GM21529 (cell line): ENCODE measurements at regions not wholly inside any gene's neighbourhood (a gene's known extent, or its start where the extent isn't known, plus 50 kb on each side); places are given as distances from the start of the nearest gene placed in this dataset.
"Not testable (repeated sequence)": the region's sequence is repeated elsewhere in the genome, so short reads cannot be mapped to it uniquely, and the experiment has no call there.

Experiments used
- ATAC-seq: cut with Tn5 transposase; IDR thresholded peaks from one replicate; pipeline ENCODE4 v1.9.1; 2021; ENCODE audit not compliant: unreplicated experiment

DNA sequence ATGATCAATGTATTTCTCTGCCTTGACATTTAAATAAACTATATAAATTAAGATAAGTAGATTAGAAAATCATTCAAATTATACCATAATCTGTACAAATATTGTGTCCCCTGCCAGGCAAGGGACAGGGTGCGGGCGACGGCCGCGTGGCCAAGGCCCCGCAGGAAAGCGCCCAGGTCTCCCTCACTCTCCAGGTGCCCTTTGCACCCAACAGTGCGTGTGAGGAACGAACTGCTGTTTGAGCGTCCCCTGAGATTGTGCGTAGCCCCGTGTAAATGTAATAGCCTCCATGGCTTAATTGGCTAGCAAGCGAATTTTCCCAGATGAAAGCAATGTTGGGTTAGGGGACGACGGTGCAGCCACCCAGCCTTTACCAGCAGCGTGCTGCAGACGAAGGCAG lies 161.4 kb downstream of the SYT15 start:
- not testable (repeated sequence) for ATAC-seq

DNA sequence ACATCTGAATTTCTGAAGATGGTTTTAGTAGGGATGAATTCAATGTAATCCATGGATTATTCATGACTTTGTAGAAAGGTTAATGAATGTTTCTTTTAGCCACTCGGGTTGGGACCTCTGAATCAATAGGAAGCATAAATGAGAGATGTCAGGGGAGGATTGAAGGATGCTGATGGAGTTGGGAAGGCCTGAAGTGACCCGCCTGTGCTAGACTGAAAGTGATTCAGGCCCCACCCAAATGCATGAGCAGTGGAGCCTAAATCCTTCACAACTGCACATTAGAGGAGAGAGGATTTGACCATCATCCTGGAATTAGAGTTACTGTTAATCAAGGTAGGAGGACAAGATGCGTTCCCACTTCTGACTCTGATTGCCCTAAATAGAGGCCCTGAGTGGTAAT lies 162.2 kb upstream of the PTPN20 start:
- not testable (repeated sequence) for ATAC-seq

DNA sequence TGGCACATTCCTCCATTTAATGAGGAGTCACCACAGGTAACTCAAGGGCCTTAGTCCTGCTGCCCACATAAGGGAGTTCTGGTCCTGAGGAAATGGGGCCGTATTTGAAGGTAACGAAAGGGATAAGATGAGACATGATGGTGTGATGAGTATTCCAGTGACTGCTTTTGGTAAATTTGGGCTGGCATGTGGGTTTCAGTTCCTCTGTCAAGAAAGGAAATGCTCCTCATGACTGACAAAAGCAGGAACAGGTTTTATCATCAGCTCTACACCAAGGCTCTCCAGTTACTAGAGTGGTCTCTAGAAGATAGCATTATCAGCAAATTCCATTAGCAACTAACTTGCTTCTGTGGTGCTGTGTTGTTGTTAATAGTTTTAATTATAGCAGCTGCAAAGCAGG lies 161.8 kb upstream of the PTPN20 start:
- not testable (repeated sequence) for ATAC-seq

DNA sequence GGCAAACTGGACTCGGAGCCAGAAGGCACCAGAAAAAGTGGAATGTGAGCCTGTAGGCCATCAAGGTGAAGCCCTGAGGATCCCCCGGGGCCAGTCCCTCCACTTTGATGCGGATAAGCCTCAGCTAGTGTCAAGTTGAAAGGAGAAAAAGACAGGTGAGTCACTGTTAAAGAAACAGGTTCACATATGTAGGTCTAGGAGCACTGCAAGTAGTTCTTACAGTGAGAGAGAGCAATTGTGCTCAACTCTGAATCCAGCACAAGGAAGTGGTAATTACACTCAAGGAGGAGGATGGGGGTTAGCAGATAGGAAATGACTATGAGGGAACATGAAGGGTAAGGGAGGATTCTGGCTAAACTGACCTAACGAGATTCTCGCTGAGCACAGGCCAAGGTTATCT lies 157.5 kb upstream of the PTPN20 start:
- ATAC-seq, result not testable (repeated sequence)

DNA sequence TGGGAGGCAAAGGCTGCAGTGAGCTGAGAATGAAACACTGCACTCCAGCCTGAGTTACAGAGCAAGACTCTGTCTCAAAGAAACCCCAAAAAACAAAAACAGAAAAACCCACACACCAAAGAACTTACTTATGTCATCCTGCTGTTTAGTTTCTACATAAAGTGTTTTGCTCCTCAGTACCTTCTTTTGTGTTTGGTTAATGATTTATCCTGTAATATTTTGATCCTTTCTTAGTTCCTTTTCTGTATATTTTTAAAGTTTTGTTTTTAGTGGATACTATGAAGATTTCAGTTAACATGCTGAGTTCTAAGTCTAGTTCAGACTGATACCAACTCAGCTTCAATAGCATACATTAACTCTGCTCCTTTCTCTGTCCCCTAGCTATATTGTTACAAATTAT lies 149.8 kb upstream of the PTPN20 start:
- ATAC-seq, result peak; percentile 94

DNA sequence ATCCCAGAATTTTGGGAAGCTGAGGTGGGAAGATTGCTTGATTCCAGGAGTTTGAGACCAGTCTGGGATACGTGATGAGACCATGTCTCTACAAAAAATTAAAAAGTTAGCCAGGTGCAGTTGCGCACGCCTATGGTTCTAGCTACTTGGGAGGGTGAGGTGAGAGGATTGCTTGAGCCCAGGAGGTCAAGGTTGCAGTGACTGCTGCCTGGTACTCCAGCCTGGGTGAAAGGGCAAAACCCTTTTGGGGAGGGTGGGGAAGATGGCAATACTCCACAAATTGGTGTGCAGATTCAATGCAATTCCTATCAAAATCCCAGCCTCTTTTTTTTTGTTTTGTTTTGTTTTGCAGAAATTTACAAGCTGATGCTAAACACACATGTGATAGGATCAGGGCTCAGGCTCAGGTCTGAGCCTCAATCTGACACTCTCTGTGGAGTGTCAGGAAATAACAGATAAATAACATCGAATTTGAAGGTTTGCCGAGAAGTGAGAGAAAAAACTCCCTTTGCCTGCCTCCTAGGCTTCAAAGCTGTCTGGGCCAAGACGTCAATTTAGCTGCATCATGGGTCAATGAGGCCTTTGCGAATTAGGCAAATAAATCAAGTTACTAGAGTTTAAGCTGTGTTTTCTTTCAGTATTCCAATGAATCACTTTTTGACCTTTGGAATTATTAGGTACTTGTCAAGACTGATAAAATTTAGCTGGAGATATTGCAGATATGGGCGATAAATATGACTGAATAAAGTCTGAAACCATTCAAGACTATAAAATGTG lies 142.5 kb upstream of the PTPN20 start:
- ATAC-seq, result not testable (repeated sequence)

DNA sequence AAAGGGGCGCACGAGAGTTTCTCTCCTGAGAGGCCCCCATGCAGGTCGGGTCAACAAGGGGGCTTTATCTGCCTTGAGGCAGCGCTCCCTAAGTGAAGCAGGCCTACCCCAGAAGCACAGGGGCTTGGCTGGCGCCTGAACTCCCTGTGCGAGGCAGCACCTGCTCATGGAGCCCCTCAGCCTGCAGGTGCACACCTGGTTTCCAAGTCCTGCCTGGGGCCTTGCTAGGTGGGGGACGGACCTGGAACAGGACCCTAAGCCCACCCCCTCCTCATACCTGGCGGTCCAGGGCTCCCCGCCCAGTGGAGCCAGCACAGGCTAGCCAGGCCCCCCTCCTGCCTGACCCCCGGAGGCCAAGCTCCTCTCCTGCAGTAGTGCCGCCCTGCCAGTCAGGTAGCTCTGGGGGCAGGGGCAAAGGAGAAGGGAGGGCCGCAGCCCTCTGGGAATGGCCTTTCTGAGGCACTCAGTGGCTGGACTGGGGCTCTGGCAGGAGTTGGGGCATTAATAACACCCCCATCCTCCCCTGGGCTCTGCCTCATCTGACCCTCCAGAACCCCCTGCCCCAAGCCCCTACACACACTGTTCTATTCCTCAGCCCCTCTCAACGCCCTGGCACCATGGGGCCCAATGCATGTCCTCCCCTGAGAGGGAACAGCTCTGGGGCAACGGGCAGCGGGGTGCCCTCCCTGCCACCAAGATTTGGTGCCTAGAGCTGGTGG lies 137.9 kb upstream of the PTPN20 start:
- ATAC-seq, result not testable (repeated sequence)

DNA sequence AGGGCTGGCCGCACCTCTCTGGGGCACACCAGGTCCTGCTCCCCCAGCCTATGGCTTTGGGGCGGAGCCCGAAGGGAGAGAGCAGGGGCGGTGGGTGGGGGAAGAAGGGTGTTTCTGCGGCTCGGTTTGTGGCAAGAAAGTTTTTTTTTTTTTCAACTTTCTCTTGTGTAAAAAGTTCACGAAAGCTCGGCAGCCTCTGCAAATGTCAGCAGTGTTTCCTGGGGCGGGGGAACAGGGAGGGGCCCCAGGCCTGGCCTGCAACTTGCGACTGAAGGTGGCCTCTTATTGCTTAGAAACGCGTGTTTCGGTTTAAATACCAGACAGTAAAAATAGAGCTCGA lies 137.4 kb upstream of the PTPN20 start:
- not testable (repeated sequence) for ATAC-seq

DNA sequence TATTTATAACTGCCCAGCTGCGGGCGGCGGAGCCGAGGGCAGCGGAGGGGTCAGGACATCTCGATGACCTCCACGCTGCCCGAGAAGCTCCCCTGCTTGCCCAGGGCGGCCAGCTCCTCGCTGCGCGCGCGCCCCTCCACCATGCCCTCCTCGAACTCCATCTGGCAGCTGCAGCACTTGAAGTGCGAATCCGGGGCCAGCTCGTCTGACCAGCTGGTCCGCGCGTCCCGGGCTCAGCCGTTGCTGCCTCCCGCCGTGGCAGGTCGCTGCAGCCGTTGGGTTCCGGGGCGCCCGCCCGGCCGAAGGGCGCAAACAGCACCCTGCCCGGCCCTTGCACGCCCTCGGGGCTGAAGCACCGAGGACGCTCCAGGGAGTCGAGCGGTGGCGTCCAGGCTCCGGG lies 136.9 kb upstream of the PTPN20 start:
- not testable (repeated sequence) for ATAC-seq

DNA sequence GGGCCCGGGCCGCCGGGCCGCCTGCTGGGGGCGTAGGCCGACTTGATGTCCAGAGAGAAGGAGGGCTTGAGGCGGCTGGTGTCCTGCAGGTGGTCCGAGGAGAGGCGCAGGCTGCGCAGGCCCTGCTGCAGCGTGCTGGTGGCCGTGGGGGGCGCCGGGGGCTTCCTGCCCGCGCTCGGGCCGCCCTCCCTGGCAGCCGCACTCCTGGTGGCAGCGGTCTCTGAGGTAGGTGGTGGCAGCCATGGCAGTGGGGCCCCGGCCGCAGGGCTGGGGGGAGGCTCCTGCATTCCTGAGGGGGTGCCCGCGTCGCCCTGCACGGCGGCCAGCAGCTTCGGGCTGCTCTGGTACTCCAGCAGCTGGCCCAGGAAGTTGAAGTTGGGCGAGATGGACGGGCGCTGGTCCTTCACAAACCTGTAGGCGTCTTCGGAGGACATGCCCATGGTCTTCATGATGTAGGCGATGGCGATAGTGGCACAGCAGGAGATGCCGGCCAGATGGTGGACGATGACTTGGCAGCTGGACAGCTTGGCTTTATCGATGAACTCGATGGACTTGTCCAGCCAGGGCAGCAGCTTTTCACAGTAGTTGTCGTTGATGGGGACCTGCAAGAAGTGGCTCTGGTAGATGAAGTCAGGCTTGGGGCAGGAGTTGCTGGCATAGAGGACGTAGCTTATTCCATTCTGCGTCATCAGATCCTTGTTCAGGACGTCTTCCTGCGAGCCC lies 136.1 kb upstream of the PTPN20 start:
- not testable (repeated sequence) for ATAC-seq

DNA sequence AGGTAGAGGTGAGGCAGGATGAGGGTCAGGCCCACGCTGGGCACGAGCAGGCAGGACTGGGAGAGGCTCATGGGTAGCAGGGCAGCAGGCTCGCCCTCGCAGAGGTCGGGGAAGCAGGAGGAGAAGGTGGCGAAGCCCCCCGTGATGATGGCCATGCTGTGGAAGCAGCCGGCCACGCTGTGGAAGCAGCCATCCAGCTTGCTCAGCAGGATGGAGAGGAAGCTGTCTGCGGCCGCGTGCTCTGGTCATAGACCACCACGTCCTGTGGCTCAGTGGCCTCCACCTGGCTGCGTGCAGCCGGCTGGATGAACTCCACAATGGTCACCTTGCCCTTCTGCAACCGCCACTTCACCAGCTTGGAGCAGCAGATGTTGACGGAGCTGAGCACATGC lies 135.6 kb upstream of the PTPN20 start:
- ATAC-seq, result not testable (repeated sequence)

DNA sequence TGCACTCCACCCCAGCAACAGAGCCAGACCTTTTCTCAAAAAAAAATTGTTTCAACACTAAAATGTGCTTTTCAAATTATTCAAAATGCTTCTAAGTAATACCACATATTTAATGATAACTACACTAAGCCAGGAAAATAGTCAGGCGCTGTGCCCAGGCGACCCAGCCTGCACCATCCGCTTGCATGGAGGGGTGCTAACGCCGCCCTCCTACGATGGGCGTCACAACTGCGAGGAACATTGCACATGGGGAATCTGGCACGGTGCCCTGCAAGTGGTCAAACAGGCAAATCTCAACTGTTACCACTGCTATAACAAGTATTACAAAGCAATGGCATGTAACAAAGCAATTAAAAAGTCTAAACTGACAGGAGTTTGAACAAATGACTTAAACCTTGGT lies 131.7 kb upstream of the PTPN20 start:
- not testable (repeated sequence) for ATAC-seq

DNA sequence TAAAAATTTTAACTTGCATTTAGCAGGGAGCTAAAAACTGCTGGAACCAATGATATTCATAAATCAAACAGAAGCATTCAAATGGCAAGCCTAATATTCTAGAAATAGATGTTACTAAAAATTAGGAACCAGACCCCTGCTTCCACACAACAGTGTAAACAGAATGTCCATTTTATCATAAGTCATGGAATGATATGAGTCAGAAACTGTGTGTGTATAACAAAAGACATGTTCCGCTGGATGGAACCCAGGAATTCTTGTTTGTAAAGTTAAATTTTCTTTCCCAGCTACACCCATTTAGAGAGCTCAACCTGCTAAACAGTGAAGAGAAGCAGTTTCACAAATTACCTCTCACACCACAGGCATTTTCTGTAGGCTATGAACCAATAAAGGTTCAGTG lies 131.1 kb upstream of the PTPN20 start:
- ATAC-seq, result not testable (repeated sequence)

DNA sequence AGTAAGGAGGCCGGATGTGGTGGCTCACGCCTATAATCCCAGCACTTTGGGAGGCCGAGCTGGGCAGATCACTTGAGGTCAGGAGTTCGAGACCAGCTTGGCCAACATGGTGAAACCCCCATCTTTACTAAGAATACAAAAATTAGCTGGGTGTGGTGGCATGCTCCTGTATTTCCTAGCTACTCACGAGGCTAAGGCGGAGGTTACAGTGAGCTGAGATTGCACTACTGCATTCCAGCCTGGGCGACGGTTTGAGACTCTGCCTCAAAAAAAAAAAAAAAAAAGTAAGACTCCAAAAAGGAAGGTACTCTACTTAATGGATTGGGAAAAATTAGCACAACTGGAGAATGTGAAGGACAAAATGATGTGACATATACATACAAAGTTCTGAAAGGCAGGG lies 130.2 kb upstream of the PTPN20 start:
- not testable (repeated sequence) for ATAC-seq

DNA sequence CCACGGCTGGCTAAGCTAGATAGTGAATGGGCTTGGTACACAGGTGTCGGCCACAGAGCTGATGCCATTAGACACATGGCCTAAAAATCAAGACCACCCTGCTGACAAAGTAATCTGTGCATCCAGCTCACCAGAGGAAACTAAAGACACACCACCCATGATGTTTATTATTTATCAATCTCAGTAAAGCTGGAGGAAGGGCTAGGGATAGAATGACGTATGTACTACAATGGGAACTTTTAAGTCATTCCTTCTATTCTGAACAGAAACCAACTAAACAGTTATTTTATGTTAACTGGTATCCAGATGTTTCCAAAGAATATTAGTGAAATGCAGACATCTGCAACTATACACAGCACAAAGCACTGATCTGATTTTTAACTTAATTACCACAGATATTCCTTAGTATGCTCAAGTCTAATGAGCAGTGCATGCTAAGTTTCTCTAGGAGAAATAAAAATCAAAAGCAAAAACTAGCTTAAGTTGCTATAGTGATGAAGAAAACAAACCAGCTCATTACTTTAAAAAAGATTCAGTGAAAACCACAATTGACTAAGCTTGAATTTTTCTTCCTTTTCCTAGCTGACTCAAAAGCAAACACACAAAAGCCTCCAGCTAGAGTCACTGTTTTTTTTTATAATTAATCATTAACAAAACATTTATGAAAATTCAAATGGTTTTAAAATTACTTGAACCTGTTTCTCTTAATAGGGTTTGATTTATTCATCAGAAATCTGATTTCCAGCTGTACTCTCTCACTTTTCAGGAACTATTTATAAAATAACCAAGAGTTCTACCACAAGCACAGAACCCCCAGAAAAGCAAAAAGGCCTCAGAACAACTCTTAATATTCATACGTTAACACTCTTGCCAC lies 129.0 kb upstream of the PTPN20 start:
- not testable (repeated sequence) for ATAC-seq

DNA sequence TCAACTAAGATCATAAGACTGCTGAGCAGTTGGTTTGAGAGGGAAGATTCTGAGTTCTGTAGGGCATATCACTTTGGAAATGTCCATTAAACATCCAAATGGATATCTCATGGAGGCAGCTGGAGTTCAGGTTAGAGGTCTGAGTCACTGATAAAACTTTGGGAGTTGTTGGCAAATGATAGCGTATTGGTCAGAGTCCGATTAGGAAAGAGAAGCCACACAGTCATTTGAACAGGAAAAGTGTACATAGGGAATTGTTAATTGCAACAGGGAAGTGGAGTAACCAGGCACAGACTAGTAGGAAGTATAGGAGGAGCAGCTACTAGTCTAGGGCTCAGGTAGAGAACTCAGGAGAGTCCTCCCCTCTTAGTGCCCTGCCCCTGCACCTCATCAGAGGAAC lies 126.6 kb upstream of the PTPN20 start:
- not testable (repeated sequence) for ATAC-seq

DNA sequence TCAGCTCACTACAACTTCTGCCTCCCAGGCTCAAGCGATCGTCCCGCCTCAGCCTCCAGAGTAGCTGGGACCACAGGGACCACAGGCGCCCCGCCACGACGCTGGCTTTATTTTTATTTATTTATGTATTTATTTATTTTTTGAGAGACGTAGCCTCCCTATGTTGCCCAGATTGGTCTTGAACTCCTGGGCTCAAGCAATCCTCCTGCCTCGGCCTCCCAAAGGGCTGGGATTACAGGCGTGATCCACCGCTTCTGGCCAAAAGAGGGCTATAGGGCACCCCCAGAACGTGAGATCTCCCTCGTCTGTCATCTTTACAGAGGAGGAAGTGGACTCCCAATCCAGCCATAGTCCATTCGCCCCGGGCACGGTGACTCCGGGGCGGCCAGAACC lies 125.1 kb upstream of the PTPN20 start:
- not testable (repeated sequence) for ATAC-seq

DNA sequence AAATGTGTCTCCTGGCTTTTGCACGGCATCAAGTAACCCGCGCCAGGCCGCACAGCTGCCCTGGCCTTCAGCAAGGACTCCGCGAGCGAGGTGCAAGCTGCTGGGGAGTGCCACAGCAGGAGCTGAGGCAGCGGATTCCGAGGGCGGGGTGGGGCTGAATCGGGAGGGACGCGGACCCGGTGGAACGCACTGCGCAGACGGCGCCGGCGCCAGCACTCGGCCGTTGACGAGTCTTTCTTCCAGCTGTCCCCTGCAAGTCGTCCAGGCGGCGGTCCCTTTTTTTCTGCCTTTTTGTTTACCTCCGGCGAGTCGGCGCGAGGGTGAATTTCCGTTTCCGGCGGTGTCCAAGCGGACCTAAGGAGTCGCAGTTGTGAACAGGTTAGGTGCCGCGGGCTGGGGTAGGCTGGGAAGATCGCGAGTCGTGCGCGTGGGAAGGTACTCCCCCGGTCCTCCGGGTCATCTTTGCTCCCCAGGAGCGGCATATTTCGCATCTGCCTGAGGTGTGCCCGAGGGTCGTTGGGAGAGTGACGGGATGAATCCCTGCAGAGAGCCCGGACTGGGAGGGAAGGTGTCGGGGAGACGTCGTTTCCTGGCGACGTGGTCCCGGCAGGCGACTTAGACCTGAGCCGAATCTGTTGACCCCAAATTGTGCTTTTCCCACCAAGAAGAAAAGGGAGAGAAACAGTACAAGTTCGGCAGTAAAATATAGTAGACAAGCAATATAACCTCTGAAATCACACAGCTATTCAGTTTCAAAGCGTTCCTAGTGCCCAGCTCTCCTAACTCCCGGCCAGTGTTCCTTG lies 124.5 kb upstream of the PTPN20 start:
- peak; percentile 79 for ATAC-seq

DNA sequence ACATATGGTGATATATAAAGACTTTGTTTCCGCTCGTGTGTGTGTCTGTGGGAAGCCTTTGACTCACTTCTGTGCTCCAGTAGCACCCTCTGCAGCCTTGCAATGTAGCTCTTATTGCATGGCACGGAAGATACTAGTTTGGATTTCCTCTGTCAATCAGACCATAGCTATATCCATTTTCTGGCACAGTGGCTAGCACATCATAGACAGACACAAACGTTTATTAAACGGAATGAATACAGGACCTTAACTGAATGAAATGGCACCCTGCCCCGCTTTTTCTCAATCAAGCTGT lies 124.0 kb upstream of the PTPN20 start:
- peak; percentile 48 for ATAC-seq

DNA sequence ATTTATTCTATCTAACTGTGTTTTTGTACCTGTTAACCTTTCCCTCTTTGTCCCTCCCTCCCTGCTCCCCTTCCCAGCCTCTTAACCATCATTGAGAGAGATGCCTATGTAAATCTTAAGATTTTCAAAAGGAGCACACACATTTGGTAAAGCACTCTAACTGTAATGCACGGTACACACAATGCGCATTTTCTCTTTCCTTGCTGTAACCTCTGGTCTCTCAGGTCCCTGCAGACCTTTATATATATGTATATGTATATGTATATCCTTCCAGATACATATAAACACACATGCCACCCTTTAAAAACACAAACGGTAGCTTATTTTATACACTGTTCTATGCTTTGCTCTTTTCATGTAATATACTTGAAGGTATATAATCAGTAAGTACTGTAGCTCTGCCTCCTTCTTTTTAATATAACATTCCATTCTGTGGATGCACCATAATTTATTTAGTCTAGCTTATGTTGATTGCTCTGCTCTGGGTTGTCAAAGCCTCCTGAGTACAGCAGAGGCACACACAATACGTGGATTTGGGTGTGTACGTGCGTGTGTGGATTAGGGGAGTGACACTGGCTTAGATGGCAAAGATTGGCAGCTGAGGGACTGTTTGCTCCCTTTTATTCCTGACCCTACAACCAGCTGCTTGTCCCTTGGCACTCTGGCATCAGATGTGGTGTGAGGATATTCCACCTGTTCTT lies 118.4 kb upstream of the PTPN20 start:
- not testable (repeated sequence) for ATAC-seq
